ENCODE measurements at regions not wholly inside any gene's neighbourhood (a gene's known extent, or its start where the extent isn't known, plus 50 kb on each side); places are given as distances from the start of the nearest gene placed in this dataset.

DNA sequence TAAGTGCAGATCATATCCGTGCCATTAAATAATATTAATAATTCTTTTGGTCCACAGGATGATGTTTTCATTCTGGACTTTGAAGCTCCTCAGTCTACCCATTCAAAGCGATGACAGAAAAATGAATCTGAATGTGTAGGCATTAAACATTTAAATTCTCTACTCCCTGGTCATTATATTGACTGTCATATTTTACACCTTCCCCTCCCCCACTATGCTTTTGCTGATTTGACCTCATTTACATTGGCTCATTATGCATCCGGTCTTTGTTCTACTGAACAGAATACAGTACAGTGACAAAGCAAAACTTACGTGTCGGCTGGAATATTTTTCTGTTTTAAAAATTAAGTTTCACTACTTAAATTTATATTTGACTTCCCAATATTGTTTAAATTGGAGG, 289.7 kb upstream of the TMEM161B start:
- no peaks in the 10 kb centered on the region for H3K4me1 ChIP-seq (ENCODE audit: insufficient read depth, low read length)
- no peak overlapping the region for H3K4me3 ChIP-seq (ENCODE audit: low read length)
- H3K9me3 ChIP-seq (ENCODE audit: low read depth, low read length), result no peaks in the 10 kb centered on the region
- no peaks in the 10 kb centered on the region for H3K27me3 ChIP-seq (ENCODE audit: insufficient read depth, low read length)

DNA sequence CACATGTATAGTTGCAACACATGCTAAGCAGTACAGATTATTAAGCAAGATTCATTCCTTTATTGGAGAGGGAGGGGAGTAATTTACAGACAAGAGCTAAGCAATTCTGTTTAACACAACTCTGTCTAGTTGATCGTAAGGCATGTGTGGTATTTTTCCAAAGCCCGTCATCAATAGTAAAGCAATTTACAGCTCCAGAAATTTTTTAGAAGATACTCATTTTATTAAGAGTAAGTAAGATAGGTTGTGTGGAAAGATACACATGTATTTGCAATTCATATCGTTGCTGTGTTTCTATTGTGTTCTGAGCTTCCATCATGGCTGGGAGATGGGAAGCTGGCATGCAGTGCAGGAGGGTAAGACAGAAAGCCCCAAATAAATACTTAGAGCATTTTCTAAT, 289.2 kb upstream of the TMEM161B start:
- Histone ChIP-seq H3K4me3 (ENCODE audit: low read length) (no peak overlapping the region), H3K27me3 (ENCODE audit: insufficient read depth, low read length) (no peaks in the 10 kb centered on the region), H3K4me1 (ENCODE audit: insufficient read depth, low read length) (no peaks in the 10 kb centered on the region), H3K9me3 (ENCODE audit: low read depth, low read length) (no peaks in the 10 kb centered on the region)

DNA sequence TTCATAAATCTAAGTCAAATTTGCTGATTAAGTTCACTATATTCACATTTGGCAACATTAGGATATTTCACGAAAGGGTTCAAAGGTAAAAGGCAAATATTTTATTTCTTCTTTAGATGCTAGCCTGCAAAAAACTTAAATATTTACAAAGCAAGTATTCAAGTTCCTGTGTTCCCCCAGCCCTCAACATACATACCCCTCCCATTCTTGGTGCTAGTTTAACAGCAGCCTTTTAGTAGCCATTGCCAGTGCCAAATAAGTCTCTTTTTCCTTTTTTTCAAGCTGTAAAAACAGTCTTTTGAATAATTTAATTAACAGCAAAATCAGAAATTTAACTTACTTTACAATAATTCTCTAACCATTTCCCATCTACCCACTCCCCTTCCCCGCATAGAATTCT, 288.5 kb upstream of the TMEM161B start:
- no peaks in the 10 kb centered on the region for H3K9me3 ChIP-seq (ENCODE audit: low read depth, low read length)
- H3K27me3 ChIP-seq (ENCODE audit: insufficient read depth, low read length), result no peaks in the 10 kb centered on the region
- no peaks in the 10 kb centered on the region for H3K4me1 ChIP-seq (ENCODE audit: insufficient read depth, low read length)
- H3K4me3 ChIP-seq (ENCODE audit: low read length), result no peak overlapping the region

DNA sequence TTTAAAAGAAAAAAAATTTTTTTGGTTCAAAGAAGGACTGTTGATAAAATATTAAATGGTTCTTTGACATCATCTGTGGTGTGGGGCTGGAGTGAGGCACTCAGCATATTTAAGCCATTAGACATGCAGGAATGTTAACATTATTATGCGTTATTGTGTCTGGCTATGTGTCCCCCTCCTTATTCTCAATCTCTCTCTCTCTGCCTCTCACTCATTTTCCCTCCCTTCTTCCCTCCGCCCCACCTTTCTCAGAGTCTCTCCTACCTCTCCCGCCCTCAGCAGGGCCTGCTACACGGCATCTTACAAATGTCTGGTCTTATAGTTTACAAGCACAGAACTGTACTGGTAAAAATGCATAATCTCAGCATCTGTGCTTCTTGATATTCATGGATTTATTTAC, 287.8 kb upstream of the TMEM161B start:
- no peaks in the 10 kb centered on the region for H3K9me3 ChIP-seq (ENCODE audit: low read depth, low read length)
- no peaks in the 10 kb centered on the region for H3K27me3 ChIP-seq (ENCODE audit: insufficient read depth, low read length)
- H3K4me3 ChIP-seq (ENCODE audit: low read length), result no peak overlapping the region
- no peaks in the 10 kb centered on the region for H3K4me1 ChIP-seq (ENCODE audit: insufficient read depth, low read length)

DNA sequence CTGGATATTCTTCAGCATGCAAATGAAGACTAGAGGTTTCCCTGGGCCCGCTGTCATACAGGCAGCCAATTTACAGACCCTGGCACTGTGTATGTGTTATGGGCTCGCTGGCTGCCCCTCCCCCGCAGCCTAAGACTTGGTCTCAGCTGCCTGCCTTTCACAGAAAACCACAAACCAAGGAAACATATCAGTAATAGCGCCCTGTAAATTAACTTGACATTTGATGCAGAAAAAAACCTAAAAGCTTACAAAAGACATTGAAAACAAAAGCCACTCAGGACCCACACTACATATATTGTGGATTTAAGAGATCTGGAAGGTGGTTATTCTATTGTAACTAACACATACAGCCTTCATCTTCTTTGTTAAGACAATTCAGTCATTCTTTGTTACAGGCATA, 287.0 kb upstream of the TMEM161B start:
- Histone ChIP-seq H3K4me3 (ENCODE audit: low read length) (no peak overlapping the region), H3K4me1 (ENCODE audit: insufficient read depth, low read length) (no peaks in the 10 kb centered on the region), H3K9me3 (ENCODE audit: low read depth, low read length) (no peaks in the 10 kb centered on the region), H3K27me3 (ENCODE audit: insufficient read depth, low read length) (no peaks in the 10 kb centered on the region)

DNA sequence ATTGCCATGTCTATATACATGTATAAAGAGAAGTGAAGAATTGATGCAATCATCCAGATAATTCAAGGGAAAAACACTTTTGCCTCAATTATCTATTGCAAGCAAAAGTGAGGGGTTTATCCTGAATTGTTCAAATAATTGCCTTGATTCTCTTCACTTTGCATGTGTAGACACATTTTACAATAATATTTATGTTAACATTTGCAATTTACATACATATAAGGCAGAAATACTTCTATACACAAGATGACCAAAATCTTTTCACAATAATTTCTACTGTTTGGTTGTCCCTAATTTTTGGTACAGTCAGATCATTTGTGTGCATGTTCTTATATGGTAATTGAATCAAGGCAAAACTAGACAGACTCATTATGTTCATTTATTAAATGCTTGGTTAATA, 285.3 kb upstream of the TMEM161B start:
- H3K9me3 ChIP-seq (ENCODE audit: low read depth, low read length), result no peaks in the 10 kb centered on the region
- no peaks in the 10 kb centered on the region for H3K4me1 ChIP-seq (ENCODE audit: insufficient read depth, low read length)
- H3K27me3 ChIP-seq (ENCODE audit: insufficient read depth, low read length), result no peaks in the 10 kb centered on the region
- H3K4me3 ChIP-seq (ENCODE audit: low read length), result no peak overlapping the region

DNA sequence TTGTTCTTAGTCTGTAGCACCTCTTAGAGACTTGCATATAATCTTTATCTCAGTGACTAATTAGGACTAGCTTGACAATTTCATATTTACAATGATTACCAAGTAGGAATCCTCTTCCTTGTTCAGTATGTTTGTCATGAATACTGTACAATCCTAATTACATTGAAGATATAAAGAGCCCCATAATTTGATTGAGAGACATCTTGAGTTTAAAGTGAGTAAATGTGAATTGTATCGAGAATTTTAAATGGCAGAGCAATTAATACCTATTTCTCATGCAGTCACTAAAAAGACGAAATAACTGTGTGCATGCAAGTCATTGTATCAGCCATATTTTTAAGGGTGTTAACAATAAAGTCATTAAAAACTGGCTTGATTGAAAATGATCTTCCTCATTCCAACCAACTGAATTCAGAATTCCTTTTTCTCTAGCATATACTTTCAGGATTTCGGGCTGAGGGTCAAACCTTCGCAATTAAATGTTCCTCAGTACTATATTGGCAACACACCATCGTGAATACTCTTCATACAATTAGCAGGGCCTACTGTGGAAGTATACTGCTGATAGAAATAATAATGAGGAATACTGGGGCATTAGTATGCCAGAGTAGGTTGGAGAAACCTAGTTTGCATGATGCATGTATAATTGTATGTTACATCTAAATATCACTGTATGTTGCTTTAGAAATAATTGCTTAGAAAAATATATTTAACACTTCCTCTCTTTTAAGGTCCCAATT, 284.7 kb upstream of the TMEM161B start:
- Histone ChIP-seq H3K4me1 (ENCODE audit: insufficient read depth, low read length) (no peaks in the 10 kb centered on the region), H3K9me3 (ENCODE audit: low read depth, low read length) (no peaks in the 10 kb centered on the region)

DNA sequence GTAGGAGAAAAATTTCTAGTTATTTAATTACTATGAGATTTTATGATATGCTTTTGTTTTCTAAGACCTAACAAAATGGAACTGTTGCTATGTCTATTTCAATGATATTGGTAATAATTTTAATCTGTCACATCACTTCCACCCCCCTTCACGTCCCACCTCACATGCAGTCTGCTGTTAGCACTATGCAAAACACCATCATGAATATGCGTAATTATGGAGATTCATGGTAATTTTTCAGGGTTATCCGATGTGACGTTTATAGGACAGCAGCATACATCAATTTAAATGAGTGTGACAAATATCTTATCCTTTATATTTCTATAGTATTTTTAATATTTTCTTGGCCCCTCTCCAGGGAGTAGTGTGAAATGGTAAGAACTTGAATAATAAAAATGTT, 283.8 kb upstream of the TMEM161B start:
- H3K4me1 ChIP-seq (ENCODE audit: insufficient read depth, low read length), result no peaks in the 10 kb centered on the region
- no peaks in the 10 kb centered on the region for H3K27me3 ChIP-seq (ENCODE audit: insufficient read depth, low read length)
- no peaks in the 10 kb centered on the region for H3K9me3 ChIP-seq (ENCODE audit: low read depth, low read length)
- H3K4me3 ChIP-seq (ENCODE audit: low read length), result no peak overlapping the region

More for the DNA sequence above, 284.7 kb upstream of the TMEM161B start:
- no peaks in the 10 kb centered on the region for H3K27me3 ChIP-seq (ENCODE audit: insufficient read depth, low read length)
- H3K4me3 ChIP-seq (ENCODE audit: low read length), result no peak overlapping the region

DNA sequence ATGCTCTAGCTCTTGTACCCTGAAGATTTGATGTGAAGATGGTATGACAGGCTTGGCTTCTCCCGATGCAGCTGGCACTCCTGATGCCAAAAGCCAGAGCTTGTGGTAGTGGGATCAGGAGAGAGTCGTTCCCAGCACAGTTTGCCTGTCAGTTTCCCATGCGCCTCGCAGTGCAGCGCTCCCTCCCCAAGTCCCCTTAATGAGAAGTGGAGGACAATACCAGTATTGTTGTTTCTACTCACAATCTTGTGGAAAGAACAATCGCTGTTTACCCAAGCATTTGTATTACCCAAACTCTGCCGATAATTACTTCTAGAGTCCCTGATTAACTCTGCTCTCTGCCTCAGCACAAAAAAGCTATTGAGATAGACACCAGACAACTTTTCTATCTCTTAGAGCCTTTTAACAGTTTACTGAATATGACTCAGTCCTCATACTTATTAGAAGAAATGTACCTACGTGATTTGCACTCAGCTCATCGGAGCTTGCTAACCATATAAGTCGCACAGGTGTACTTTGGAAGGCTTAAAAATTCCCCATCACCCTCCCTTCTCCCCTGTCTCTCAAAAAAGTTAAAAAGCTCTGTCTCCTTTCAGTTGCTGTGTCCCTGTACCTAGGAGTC, 283.2 kb upstream of the TMEM161B start:
- Histone ChIP-seq H3K4me3 (ENCODE audit: low read length) (no peak overlapping the region), H3K27me3 (ENCODE audit: insufficient read depth, low read length) (no peaks in the 10 kb centered on the region), H3K4me1 (ENCODE audit: insufficient read depth, low read length) (no peaks in the 10 kb centered on the region), H3K9me3 (ENCODE audit: low read depth, low read length) (no peaks in the 10 kb centered on the region)

DNA sequence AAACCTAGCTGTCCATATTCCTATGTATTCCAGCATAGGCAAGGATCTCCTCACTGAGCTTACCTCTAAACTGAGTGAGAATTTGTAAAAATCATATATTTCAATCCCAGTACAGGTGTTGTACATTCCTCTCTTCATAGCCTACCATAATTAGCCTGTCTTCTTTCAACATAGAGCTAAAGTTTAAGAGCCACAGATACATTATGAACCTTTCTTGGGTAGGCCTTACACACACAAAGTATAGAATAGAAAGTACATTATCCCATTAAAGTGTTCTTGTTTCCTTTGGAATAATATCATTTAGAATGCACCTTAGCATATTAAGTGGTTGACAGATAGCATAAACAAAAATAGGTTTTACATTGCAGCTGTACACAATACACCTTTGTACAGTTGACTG, 282.1 kb upstream of the TMEM161B start:
- no peaks in the 10 kb centered on the region for H3K9me3 ChIP-seq (ENCODE audit: low read depth, low read length)
- H3K27me3 ChIP-seq (ENCODE audit: insufficient read depth, low read length), result no peaks in the 10 kb centered on the region
- H3K4me3 ChIP-seq (ENCODE audit: low read length), result no peak overlapping the region
- H3K4me1 ChIP-seq (ENCODE audit: insufficient read depth, low read length), result no peaks in the 10 kb centered on the region

DNA sequence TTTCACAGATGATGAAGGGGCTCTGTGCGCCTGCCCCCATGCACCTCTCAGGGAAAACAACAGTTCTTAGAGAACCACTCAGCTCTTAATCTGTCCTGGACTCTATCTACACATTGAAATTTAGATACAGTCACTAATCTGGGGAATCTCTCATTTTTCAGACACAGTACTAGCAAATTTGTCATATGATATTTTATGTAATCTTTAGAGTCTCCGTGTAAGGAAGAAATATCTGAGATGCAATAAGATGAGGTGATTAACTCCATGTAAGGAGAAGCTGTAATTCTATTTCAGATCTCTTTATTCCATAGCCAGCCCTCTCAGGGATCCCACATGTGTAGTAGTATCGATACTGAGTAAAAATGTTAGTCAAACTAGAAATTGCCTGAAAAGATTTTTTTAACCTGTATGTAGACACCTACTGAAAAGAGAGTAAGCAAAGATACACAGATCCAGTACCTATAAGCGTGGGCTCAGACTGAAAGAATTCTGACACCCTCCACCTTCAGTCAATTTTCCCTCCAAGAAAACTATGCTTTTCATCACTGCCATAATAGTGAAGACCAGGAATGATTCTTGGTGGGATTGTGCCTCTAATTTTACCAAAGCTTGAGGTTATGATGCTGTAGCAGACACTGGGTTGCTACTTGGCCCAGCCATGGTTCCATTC, 279.6 kb upstream of the TMEM161B start:
- no peaks in the 10 kb centered on the region for H3K4me1 ChIP-seq (ENCODE audit: insufficient read depth, low read length)
- no peak overlapping the region for H3K4me3 ChIP-seq (ENCODE audit: low read length)
- no peaks in the 10 kb centered on the region for H3K9me3 ChIP-seq (ENCODE audit: low read depth, low read length)
- H3K27me3 ChIP-seq (ENCODE audit: insufficient read depth, low read length), result no peaks in the 10 kb centered on the region

DNA sequence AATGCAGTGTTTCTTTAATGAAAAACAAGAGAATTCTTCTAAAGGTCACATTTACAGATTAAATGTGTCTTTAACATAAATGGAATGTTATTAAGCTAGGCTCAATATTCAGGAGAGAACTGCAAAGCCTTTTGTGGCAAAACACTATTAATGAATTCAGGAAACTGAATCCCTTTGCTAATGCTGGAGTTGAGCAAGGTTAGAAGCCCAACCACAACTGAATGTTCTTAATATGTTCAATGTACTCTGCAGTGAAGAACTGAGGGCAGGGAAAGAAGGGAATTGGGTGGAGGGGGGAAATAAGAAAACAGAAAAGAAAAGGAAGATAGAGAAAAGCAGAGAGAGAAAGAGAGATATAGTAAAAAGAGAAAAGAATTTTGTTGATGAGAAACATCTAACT, 276.7 kb upstream of the TMEM161B start:
- Histone ChIP-seq H3K9me3 (ENCODE audit: low read depth, low read length) (no peaks in the 10 kb centered on the region), H3K27me3 (ENCODE audit: insufficient read depth, low read length) (no peaks in the 10 kb centered on the region), H3K4me3 (ENCODE audit: low read length) (no peak overlapping the region), H3K4me1 (ENCODE audit: insufficient read depth, low read length) (no peaks in the 10 kb centered on the region)

DNA sequence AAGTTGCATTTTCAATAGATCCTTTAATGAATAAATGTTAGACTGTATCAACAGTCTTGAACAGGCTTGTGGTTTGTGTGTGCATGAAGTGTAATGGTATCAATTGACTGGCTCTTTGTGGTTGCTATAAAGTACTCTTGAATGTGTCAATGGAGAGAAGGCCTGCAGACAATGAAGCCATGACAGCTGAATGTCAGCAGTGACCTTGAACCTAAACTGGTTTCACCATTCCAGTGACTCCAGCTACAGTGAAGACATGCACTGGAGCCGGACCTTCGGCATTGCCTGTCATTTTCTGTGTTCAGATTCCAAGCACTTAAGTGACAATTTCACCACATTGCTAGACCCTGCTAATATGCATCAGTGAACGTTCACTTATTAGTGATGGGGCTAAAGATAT, 276.0 kb upstream of the TMEM161B start:
- Histone ChIP-seq H3K27me3 (ENCODE audit: insufficient read depth, low read length) (no peaks in the 10 kb centered on the region), H3K4me3 (ENCODE audit: low read length) (no peak overlapping the region), H3K9me3 (ENCODE audit: low read depth, low read length) (no peaks in the 10 kb centered on the region), H3K4me1 (ENCODE audit: insufficient read depth, low read length) (no peaks in the 10 kb centered on the region)

DNA sequence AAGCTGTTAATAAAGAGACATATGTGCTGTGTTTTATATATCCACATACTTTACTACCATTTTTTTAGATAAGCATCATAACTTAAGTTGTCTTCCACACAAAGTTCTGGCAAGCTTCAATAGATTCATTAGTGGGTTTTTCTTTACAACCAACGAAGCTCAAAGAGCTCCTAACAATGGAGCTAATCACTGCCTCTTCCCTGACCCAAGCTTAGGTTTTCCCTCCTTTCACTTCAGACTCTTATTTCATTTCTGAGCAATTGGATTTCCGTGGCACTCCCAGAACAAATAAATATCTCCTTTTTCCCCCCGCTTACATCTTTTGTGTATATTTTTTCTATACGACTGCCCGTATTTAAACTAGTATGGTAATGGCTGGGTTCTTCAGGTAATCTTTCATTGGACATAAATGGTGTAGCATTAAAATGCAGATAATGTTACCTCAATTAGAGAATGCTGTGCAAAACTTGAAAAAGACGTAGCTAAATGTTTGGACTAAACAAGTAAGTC, 275.5 kb upstream of the TMEM161B start:
- H3K4me3 ChIP-seq (ENCODE audit: low read length), result no peak overlapping the region
- no peaks in the 10 kb centered on the region for H3K27me3 ChIP-seq (ENCODE audit: insufficient read depth, low read length)
- H3K9me3 ChIP-seq (ENCODE audit: low read depth, low read length), result no peaks in the 10 kb centered on the region
- H3K4me1 ChIP-seq (ENCODE audit: insufficient read depth, low read length), result no peaks in the 10 kb centered on the region

DNA sequence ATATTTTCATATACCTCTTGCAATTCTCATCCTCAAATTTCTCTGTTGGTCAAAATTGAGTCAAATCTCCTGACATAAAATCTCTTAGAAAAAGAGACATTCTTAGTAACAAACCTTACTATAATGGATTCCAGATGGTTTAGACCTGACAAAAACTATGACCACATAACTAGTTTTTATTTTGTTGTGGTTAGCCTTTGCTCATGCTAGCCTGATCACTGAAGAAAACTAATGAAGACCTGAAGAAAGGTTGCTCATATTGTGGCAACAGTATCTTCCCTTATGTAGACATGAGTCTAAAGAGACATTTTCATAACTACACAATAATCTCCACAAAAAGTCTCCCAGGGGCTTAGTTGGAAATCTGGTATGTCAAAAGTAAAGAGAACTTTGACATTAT, 274.1 kb upstream of the TMEM161B start:
- Histone ChIP-seq H3K27me3 (ENCODE audit: insufficient read depth, low read length) (no peaks in the 10 kb centered on the region), H3K4me1 (ENCODE audit: insufficient read depth, low read length) (no peaks in the 10 kb centered on the region), H3K4me3 (ENCODE audit: low read length) (no peak overlapping the region), H3K9me3 (ENCODE audit: low read depth, low read length) (no peaks in the 10 kb centered on the region)
